H1 (cell line): ENCODE measurements at regions not wholly inside any gene's neighbourhood (a gene's known extent, or its start where the extent isn't known, plus 50 kb on each side); places are given as distances from the start of the nearest gene placed in this dataset.

ENCODE experiments used
- CTCF ChIA-PET: fragments of 300-600 bp; sonication (Branson Sonifier 250); formaldehyde crosslinking; loops from one replicate; lab custom pipeline; 2021; ENCODE audit not compliant: partially characterized antibody; lab: Charles Lee
- POLR2A ChIA-PET: fragments of 300-600 bp; sonication (Branson Sonifier 250); formaldehyde crosslinking; loops from one replicate; lab custom pipeline; 2021; ENCODE audit warnings: inconsistent platforms; ENCODE audit not compliant: partially characterized antibody; lab: Charles Lee
- DNase-seq, 2 experiments: peaks; one replicate each; pipeline versions ENCODE4 v3.0.0 to v3.0.0-alpha.2; 2010 to 2022; ENCODE audit warnings: low spot score in 2 of 2, low read depth in 1 of 2, mixed read lengths in 1 of 2
- FAIRE-seq: peaks from 2 replicates; lab custom pipeline; 2011; peaks lifted over from hg19 to GRCh38; lab: Jason Lieb, UNC
- H2AFZ ChIP-seq: 2 replicates; pipeline ENCODE4 v1.8.1; 2012; ENCODE audit warnings: low read length, inconsistent platforms
- H2AK5ac ChIP-seq: 2 replicates; pipeline ENCODE4 v1.6.1; 2013; ENCODE audit warnings: low read depth, low read length
- H2BK120ac ChIP-seq: replicated peaks from 2 replicates; pipeline ENCODE3; 2013; ENCODE audit warnings: low read depth, low read length, inconsistent platforms
- H2BK12ac ChIP-seq: 2 replicates; pipeline ENCODE4 v1.6.1; 2013; ENCODE audit warnings: low read depth, low read length
- H2BK15ac ChIP-seq: 2 replicates; pipeline ENCODE4 v1.6.1; 2013; ENCODE audit warnings: low read length
- H2BK20ac ChIP-seq: 2 replicates; pipeline ENCODE4 v1.6.1; 2013; ENCODE audit warnings: low read length
- H2BK5ac ChIP-seq: 2 replicates; pipeline ENCODE4 v1.6.1; 2013; ENCODE audit warnings: low read depth, low read length
- H3K14ac ChIP-seq: 2 replicates; pipeline ENCODE4 v1.6.1; 2013; ENCODE audit warnings: inconsistent platforms; ENCODE audit not compliant: insufficient read length
- H3K18ac ChIP-seq: 2 replicates; pipeline ENCODE4 v1.6.1; 2013; ENCODE audit warnings: low read length; ENCODE audit errors: extremely low read depth
- H3K23ac ChIP-seq: 2 replicates; pipeline ENCODE4 v1.6.1; 2013; ENCODE audit warnings: inconsistent platforms; ENCODE audit not compliant: insufficient read length
- H3K23me2 ChIP-seq: 2 replicates; pipeline ENCODE4 v1.6.1; 2013; ENCODE audit warnings: low read depth, low read length
- H3K27ac ChIP-seq: 2 replicates; pipeline ENCODE4 v1.6.1; 2011; ENCODE audit warnings: low read depth, low read length, inconsistent platforms
- H3K27me3 ChIP-seq, 4 experiments: replicated peaks in 1 of 4; 1 replicate in 1 of 4; 2 replicates in 3 of 4; pipeline versions ENCODE4 v1.6.1 to v1.8.1; 2011 to 2013; ENCODE audit warnings: low read length in 3 of 4, mild to moderate bottlenecking in 3 of 4, inconsistent platforms in 2 of 4, mixed read lengths in 2 of 4, moderate library complexity in 1 of 4; ENCODE audit not compliant: control insufficient read depth in 3 of 4, insufficient read depth in 3 of 4; ENCODE audit errors: extremely low read depth in 1 of 4
- H3K36me3 ChIP-seq, 4 experiments: 2 replicates each; pipeline versions ENCODE4 v1.6.1 to v1.8.1; 2011 to 2013; ENCODE audit warnings: mild to moderate bottlenecking in 4 of 4, low read length in 3 of 4, moderate library complexity in 2 of 4, control low read depth in 1 of 4, inconsistent platforms in 1 of 4; ENCODE audit not compliant: insufficient read depth in 4 of 4, control insufficient read depth in 2 of 4
- H3K4ac ChIP-seq: replicated peaks from 2 replicates; pipeline ENCODE3; 2013; ENCODE audit warnings: low read length, low read depth, mixed read lengths, inconsistent platforms; ENCODE audit not compliant: insufficient read length
- H3K4me1 ChIP-seq, 4 experiments: replicated peaks in 1 of 4; 1 replicate in 1 of 4; 2 replicates in 3 of 4; pipeline versions ENCODE4 v1.6.1 to v1.8.1; 2011 to 2013; ENCODE audit warnings: low read length in 3 of 4, inconsistent platforms in 2 of 4, mixed read lengths in 1 of 4; ENCODE audit not compliant: insufficient read depth in 4 of 4, control insufficient read depth in 3 of 4
- H3K4me2 ChIP-seq, 2 experiments: 2 replicates each; pipeline versions ENCODE4 v1.6.1 to v1.8.1; 2011 to 2013; ENCODE audit warnings: low read depth in 2 of 2, low read length in 2 of 2, control low read depth in 1 of 2, inconsistent platforms in 1 of 2, mild to moderate bottlenecking in 1 of 2; ENCODE audit not compliant: insufficient read depth in 1 of 2
- H3K4me3 ChIP-seq, 4 experiments: fragments of 200-600, 300-600 bp in 1 of 4; sonication (generic), shearing (Covaris generic), sonication (Bioruptor Twin) in 1 of 4; 2 replicates each; pipeline versions ENCODE4 v1.5.1 to v1.8.1; 2011 to 2016; ENCODE audit warnings: low read length in 4 of 4, low read depth in 3 of 4, control low read depth in 2 of 4, inconsistent platforms in 2 of 4, mild to moderate bottlenecking in 2 of 4, mixed read lengths in 1 of 4, moderate library complexity in 1 of 4; ENCODE audit not compliant: insufficient read depth in 2 of 4; ENCODE audit errors: extremely low read depth in 1 of 4
- H3K56ac ChIP-seq: replicated peaks from 2 replicates; pipeline ENCODE3; 2013; ENCODE audit warnings: low read depth, mild to moderate bottlenecking, mixed read lengths, low read length, inconsistent platforms; ENCODE audit not compliant: insufficient read length
- H3K79me1 ChIP-seq: 2 replicates; pipeline ENCODE4 v1.6.1; 2013; ENCODE audit warnings: low read depth, low read length, control low read depth
- H3K79me2 ChIP-seq, 2 experiments: 2 replicates each; pipeline versions ENCODE4 v1.6.1 to v1.8.1; 2012 to 2013; ENCODE audit warnings: low read length in 2 of 2, mild to moderate bottlenecking in 2 of 2, inconsistent platforms in 1 of 2; ENCODE audit not compliant: insufficient read depth in 2 of 2, control insufficient read depth in 1 of 2
- H3K9ac ChIP-seq, 4 experiments: replicated peaks in 1 of 4; 1 replicate in 1 of 4; 2 replicates in 3 of 4; pipeline versions ENCODE4 v1.6.1 to v1.8.1; 2011 to 2013; ENCODE audit warnings: low read depth in 3 of 4, low read length in 3 of 4, control low read depth in 2 of 4, mild to moderate bottlenecking in 2 of 4, moderate library complexity in 2 of 4, inconsistent platforms in 1 of 4; ENCODE audit errors: extremely low read depth in 1 of 4
- H3K9me3 ChIP-seq, 2 experiments: 2 replicates each; pipeline versions ENCODE4 v1.6.1 to v1.8.1; 2012 to 2013; ENCODE audit warnings: mild to moderate bottlenecking in 2 of 2, moderate library complexity in 2 of 2, control low read depth in 1 of 2, inconsistent platforms in 1 of 2, low read depth in 1 of 2, low read length in 1 of 2, mixed read lengths in 1 of 2; ENCODE audit not compliant: insufficient read depth in 2 of 2
- H4K20me1 ChIP-seq, 2 experiments: replicated peaks in 1 of 2; 2 replicates each; pipeline versions ENCODE3 to v1.8.1; 2011 to 2013; ENCODE audit warnings: inconsistent platforms in 2 of 2, low read length in 2 of 2, mild to moderate bottlenecking in 1 of 2; ENCODE audit not compliant: insufficient read depth in 2 of 2, control insufficient read depth in 1 of 2
- H4K5ac ChIP-seq: 2 replicates; pipeline ENCODE4 v1.6.1; 2013; ENCODE audit warnings: low read length, low read depth, mixed read lengths, inconsistent platforms; ENCODE audit not compliant: insufficient read length
- H4K8ac ChIP-seq: 2 replicates; pipeline ENCODE4 v1.8.0; 2013; ENCODE audit warnings: mild to moderate bottlenecking, moderate library complexity, low read length, inconsistent platforms; ENCODE audit not compliant: insufficient read depth; ENCODE audit errors: extremely low read depth
- H4K91ac ChIP-seq: replicated peaks from 2 replicates; pipeline ENCODE3; 2013; ENCODE audit warnings: low read length, mixed read lengths, inconsistent platforms; ENCODE audit not compliant: insufficient read length
- ASH2L ChIP-seq: fragments of 200-600, 300-600 bp; sonication (generic); IDR thresholded peaks from one replicate; pipeline ENCODE4 v1.7.1; 2017; ENCODE audit warnings: low read length
- FOSL1 ChIP-seq: IDR thresholded peaks from 2 replicates; pipeline ENCODE4 v1.6.1; 2011; ENCODE audit warnings: mild to moderate bottlenecking, low read depth, low read length, moderate library complexity; ENCODE audit not compliant: insufficient read depth
- JUN ChIP-seq: IDR thresholded peaks from 2 replicates; pipeline ENCODE4 v1.6.1; 2011; ENCODE audit warnings: low read depth, mild to moderate bottlenecking, improper control_type of control experiment, low read length
- SP4 ChIP-seq: IDR thresholded peaks from 2 replicates; pipeline ENCODE4 v1.6.1; 2012; ENCODE audit warnings: low read length, inconsistent platforms
- WGBS, 2 experiments: shearing (Covaris generic) in 1 of 2; methylation state at CpG; one replicate each; pipeline versions ENCODE4 v1.1.6 to v1.1.7; 2013 to 2015; ENCODE audit warnings: low lambda C conversion rate in 2 of 2, mixed read lengths in 2 of 2, inconsistent platforms in 1 of 2, low coverage in 1 of 2, missing lambda C conversion rate in 1 of 2; ENCODE audit not compliant: insufficient replicate concordance in 2 of 2, insufficient coverage in 1 of 2, insufficient read length in 1 of 2; ENCODE audit errors: extremely low coverage in 1 of 2, missing lambda C conversion rate in 1 of 2; 5-methylcytosine and 5-hydroxymethylcytosine counted together

GRCh38 chr3:64295594-64295993, 70.3 kb upstream of the PRICKLE2 start:
- ChIA-PET POLR2A (no interaction called here), CTCF (no interaction called here)
- Histone ChIP-seq H3K9ac (no peak overlapping the region), H2BK15ac (no peak overlapping the region), H4K91ac (no peak overlapping the region), H2AFZ (no peak overlapping the region), H3K27ac (no peak overlapping the region), H3K23ac (no peak overlapping the region), H3K14ac (no peak overlapping the region), H2BK120ac (no peak overlapping the region), H2BK20ac (no peak overlapping the region), H3K36me3 (no peaks in the 10 kb centered on the region; a peak in 1 of 8 replicates), H4K5ac (no peak overlapping the region), H2BK12ac (no peak overlapping the region), H3K79me2 (no peaks in the 10 kb centered on the region), H3K4ac (no peak overlapping the region), H4K8ac (no peak overlapping the region), H3K56ac (no peak overlapping the region), H2BK5ac (no peak overlapping the region), H3K4me2 (no peak overlapping the region), H3K23me2 (no peaks in the 10 kb centered on the region), H3K4me1 (no peaks in the 10 kb centered on the region), H3K79me1 (no peaks in the 10 kb centered on the region), H3K9me3 (peaks cover 12 to 13% of the 10 kb centered on the region in 2 experiments; a peak in 3 of 4 replicates), H4K20me1 (no peaks in the 10 kb centered on the region), H3K4me3 (no peak overlapping the region), H2AK5ac (no peak overlapping the region), H3K27me3 (no peaks in the 10 kb centered on the region), H3K18ac (no peak overlapping the region)
- FAIRE-seq (no peak), DNase-seq (no peak)
- 97% methylated on average over 5 of the region's 5 CpGs; no CpG with 5 or more reads in 1 of the 2 experiments for WGBS, 2 experiments
- no peak for TF ChIP-seq JUN
- TF ChIP-seq ASH2L, result no peak
- no peak for TF ChIP-seq SP4
- no peak for TF ChIP-seq FOSL1
